Upper lobe of right lung (tissue), 1 donor: ENCODE measurements at regions not wholly inside any gene's neighbourhood (a gene's known extent, or its start where the extent isn't known, plus 50 kb on each side); places are given as distances from the start of the nearest gene placed in this dataset.
"Not testable (repeated sequence)": the region's sequence is repeated elsewhere in the genome, so short reads cannot be mapped to it uniquely, and the experiment has no call there.

ENCODE experiments used
- ATAC-seq: fragments of 200-7000 bp; cut with Tn5 transposase; one replicate; pipeline ENCODE4 v1.9.1; 2020; ENCODE audit warnings: mild to moderate bottlenecking, moderate library complexity
- DNase-seq: peaks from one replicate; pipeline ENCODE4 v3.0.0-alpha.2; 2020
- H3K27ac ChIP-seq: fragments of 200-600 bp; one replicate; pipeline ENCODE4 v1.8.0; 2022
- H3K27me3 ChIP-seq: fragments of 200-600 bp; one replicate; pipeline ENCODE4 v1.8.0; 2022; ENCODE audit warnings: mild to moderate bottlenecking
- H3K36me3 ChIP-seq: fragments of 200-600 bp; one replicate; pipeline ENCODE4 v1.8.0; 2022
- H3K4me1 ChIP-seq: fragments of 200-600 bp; one replicate; pipeline ENCODE4 v1.8.0; 2022
- H3K4me3 ChIP-seq: fragments of 200-600 bp; one replicate; pipeline ENCODE4 v1.8.0; 2022; ENCODE audit warnings: mild to moderate bottlenecking
- H3K9me3 ChIP-seq: fragments of 200-600 bp; one replicate; pipeline ENCODE4 v1.8.0; 2022
- CTCF ChIP-seq: fragments of 200-600 bp; IDR thresholded peaks from one replicate; pipeline ENCODE4 v1.8.0; 2022; ENCODE audit warnings: antibody characterized with exemption
- intact Hi-C: fragments of 100-400 bp; cut with DNase I; formaldehyde crosslinking; loops from one replicate; pipeline ENCODE4 v1.11.0; 2022
- donor health status: DM: no; HTN: yes; CAD: no; lungs with severe emphysema.

GRCh38 chr6:113065611-113066010 is 718.5 kb downstream of the RFPL4B start:
- H3K9me3 ChIP-seq = no peaks in the 10 kb centered on the region
- no peaks in the 10 kb centered on the region for H3K4me1 ChIP-seq
- H3K4me3 ChIP-seq = no peak overlapping the region
- no peaks in the 10 kb centered on the region for H3K27me3 ChIP-seq
- no peaks in the 10 kb centered on the region for H3K36me3 ChIP-seq
- no peak overlapping the region for H3K27ac ChIP-seq
- intact Hi-C loops = no loop called here
- DNase-seq = no peak
- ATAC-seq = no peak
- TF ChIP-seq CTCF = no peak

GRCh38 chr6:113067612-113068275 is 720.6 kb downstream of the RFPL4B start:
- no peaks in the 10 kb centered on the region for H3K27me3 ChIP-seq
- no peaks in the 10 kb centered on the region for H3K36me3 ChIP-seq
- no peak overlapping the region for H3K4me3 ChIP-seq
- no peak for DNase-seq
- no peak for ATAC-seq
- no peak overlapping the region for H3K27ac ChIP-seq
- intact Hi-C loops = no loop called here
- no peak for TF ChIP-seq CTCF
- no peaks in the 10 kb centered on the region for H3K4me1 ChIP-seq
- no peaks in the 10 kb centered on the region for H3K9me3 ChIP-seq

GRCh38 chr6:113068570-113068969 is 721.4 kb downstream of the RFPL4B start:
- Histone ChIP-seq H3K9me3 (no peaks in the 10 kb centered on the region), H3K4me3 (no peak overlapping the region), H3K36me3 (no peaks in the 10 kb centered on the region), H3K27ac (no peak overlapping the region), H3K27me3 (no peaks in the 10 kb centered on the region), H3K4me1 (no peaks in the 10 kb centered on the region)
- ATAC-seq (no peak), DNase-seq (no peak)
- intact Hi-C loops = no loop called here
- no peak for TF ChIP-seq CTCF

- intact Hi-C loops, H3K9me3 ChIP-seq, H3K27me3 ChIP-seq, H3K27ac ChIP-seq, DNase-seq, ATAC-seq, H3K36me3 ChIP-seq, H3K4me3 ChIP-seq, H3K4me1 ChIP-seq: not testable (repeated sequence)
These were observed 723.6 kb downstream of the RFPL4B start for GRCh38 chr6:113070681-113071080.

GRCh38 chr6:113073611-113074191 is 726.6 kb downstream of the RFPL4B start:
- intact Hi-C loops = no loop called here
- H3K36me3 ChIP-seq = no peaks in the 10 kb centered on the region
- no peaks in the 10 kb centered on the region for H3K27me3 ChIP-seq
- no peak overlapping the region for H3K4me3 ChIP-seq
- no peaks in the 10 kb centered on the region for H3K9me3 ChIP-seq
- ATAC-seq (no peak), DNase-seq (no peak)
- TF ChIP-seq CTCF = no peak
- no peaks in the 10 kb centered on the region for H3K4me1 ChIP-seq
- H3K27ac ChIP-seq = no peak overlapping the region

- no peaks in the 10 kb centered on the region for H3K4me1 ChIP-seq
- H3K27ac ChIP-seq = no peak overlapping the region
- no peak for DNase-seq
- no peak overlapping the region for H3K4me3 ChIP-seq
- no peak for ATAC-seq
- intact Hi-C loops = no loop called here
- H3K36me3 ChIP-seq = no peaks in the 10 kb centered on the region
- no peaks in the 10 kb centered on the region for H3K27me3 ChIP-seq
- TF ChIP-seq CTCF = no peak
- H3K9me3 ChIP-seq = no peaks in the 10 kb centered on the region
These were observed 729.0 kb downstream of the RFPL4B start for GRCh38 chr6:113076116-113076515.
